ENCODE measurements at regions not wholly inside any gene's neighbourhood (a gene's known extent, or its start where the extent isn't known, plus 50 kb on each side); places are given as distances from the start of the nearest gene placed in this dataset.

DNA sequence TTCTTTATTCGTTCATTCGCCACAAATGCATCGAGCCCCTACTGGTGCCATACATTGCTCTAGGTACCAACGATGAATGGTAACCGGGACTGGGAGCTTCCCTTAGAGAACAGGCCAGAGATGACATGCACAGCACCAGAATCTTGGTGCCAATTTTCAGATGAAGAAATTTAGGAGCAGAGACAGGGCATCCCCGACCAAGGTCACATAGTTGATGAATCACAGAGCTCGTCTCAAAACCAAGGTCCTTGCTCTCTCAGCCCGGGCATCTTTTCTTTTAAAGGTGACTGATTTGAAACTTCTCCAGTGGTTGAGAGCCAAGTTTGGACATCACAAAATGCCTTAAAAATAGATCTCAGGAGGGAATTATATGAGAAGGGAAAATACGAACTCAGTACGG lies 73.2 kb upstream of the C16orf82 start:
- H3K27ac Mint-ChIP-seq: no peak overlapping the region

GRCh38 chr16:26993963-26994362 lies 72.8 kb upstream of the C16orf82 start:
- no peak overlapping the region for H3K27ac Mint-ChIP-seq
- DNase-seq (ENCODE audit: low spot score): no peak
- H3K4me1 Mint-ChIP-seq (ENCODE audit: low read depth): no peaks in the 10 kb centered on the region
- no peak overlapping the region for H3K4me3 Mint-ChIP-seq (ENCODE audit: low read depth)
- intact Hi-C loops (cut with micrococcal nuclease): no loop called here
- H3K36me3 Mint-ChIP-seq (ENCODE audit: low read depth): no peaks in the 10 kb centered on the region
- peaks cover 5% of the 10 kb centered on the region for H3K9me3 Mint-ChIP-seq
- H3K27me3 Mint-ChIP-seq (ENCODE audit: low read depth): peaks cover 3% of the 10 kb centered on the region

More for the DNA sequence above, 73.2 kb upstream of the C16orf82 start:
- no peak overlapping the region for H3K4me3 Mint-ChIP-seq (ENCODE audit: low read depth)
- intact Hi-C loops (cut with micrococcal nuclease): no loop called here
- no peak for DNase-seq (ENCODE audit: low spot score)
- no peaks in the 10 kb centered on the region for H3K4me1 Mint-ChIP-seq (ENCODE audit: low read depth)
- H3K9me3 Mint-ChIP-seq: peaks cover 5% of the 10 kb centered on the region
- H3K27me3 Mint-ChIP-seq (ENCODE audit: low read depth): peaks cover 3% of the 10 kb centered on the region
- H3K36me3 Mint-ChIP-seq (ENCODE audit: low read depth): no peaks in the 10 kb centered on the region

DNA sequence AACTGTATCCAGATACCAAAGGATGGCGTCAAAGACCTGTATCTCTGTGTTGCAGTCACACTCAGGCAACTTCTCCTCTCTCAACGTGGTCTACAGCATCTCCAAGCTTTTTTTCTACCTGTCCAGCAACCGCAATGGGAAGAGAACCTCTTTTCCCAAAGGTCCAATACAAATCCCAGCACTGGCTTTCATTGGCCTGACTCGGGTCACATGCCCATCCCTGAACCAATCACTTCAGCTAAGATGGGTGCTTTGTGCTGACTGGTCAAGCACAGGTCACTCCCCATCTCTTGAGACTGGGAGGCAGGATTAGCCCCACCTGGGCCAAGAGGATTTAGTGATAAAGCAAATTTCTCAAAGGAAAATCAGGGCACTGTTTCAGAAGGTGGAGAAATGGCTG lies 71.2 kb upstream of the C16orf82 start:
- H3K4me1 Mint-ChIP-seq (ENCODE audit: low read depth): no peaks in the 10 kb centered on the region
- no peaks in the 10 kb centered on the region for H3K36me3 Mint-ChIP-seq (ENCODE audit: low read depth)
- intact Hi-C loops (cut with micrococcal nuclease): no loop called here
- peaks cover 5% of the 10 kb centered on the region for H3K9me3 Mint-ChIP-seq
- H3K27me3 Mint-ChIP-seq (ENCODE audit: low read depth): peaks cover 3% of the 10 kb centered on the region
- DNase-seq (ENCODE audit: low spot score): no peak
- no peak overlapping the region for H3K27ac Mint-ChIP-seq
- H3K4me3 Mint-ChIP-seq (ENCODE audit: low read depth): no peak overlapping the region

DNA sequence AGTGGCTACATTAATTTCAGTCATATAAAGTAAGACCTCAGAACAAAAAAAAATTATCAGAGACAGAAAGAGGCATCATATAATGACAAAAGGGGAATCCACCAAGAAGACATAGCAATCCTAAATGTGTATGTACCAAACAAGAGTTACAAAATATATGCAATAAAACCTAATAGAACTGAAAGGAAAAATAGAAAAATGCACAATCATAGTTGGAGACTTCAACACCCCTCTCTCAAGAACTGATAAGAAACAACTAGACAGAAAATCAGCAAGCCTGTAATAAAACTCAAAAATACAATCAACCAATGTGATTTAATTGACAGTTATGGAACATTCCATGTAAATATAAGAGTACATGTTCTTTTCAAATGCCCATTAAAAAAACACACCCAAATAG lies 61.3 kb upstream of the C16orf82 start:
- H3K27ac Mint-ChIP-seq: no peak overlapping the region
- intact Hi-C loops (cut with micrococcal nuclease): no loop called here
- no peaks in the 10 kb centered on the region for H3K9me3 Mint-ChIP-seq
- no peaks in the 10 kb centered on the region for H3K4me1 Mint-ChIP-seq (ENCODE audit: low read depth)
- H3K4me3 Mint-ChIP-seq (ENCODE audit: low read depth): no peak overlapping the region
- H3K36me3 Mint-ChIP-seq (ENCODE audit: low read depth): no peaks in the 10 kb centered on the region
- no peak for DNase-seq (ENCODE audit: low spot score)
- peaks cover 27% of the 10 kb centered on the region for H3K27me3 Mint-ChIP-seq (ENCODE audit: low read depth)
